ENCODE measurements at regions not wholly inside any gene's neighbourhood (a gene's known extent, or its start where the extent isn't known, plus 50 kb on each side); places are given as distances from the start of the nearest gene placed in this dataset.

DNA sequence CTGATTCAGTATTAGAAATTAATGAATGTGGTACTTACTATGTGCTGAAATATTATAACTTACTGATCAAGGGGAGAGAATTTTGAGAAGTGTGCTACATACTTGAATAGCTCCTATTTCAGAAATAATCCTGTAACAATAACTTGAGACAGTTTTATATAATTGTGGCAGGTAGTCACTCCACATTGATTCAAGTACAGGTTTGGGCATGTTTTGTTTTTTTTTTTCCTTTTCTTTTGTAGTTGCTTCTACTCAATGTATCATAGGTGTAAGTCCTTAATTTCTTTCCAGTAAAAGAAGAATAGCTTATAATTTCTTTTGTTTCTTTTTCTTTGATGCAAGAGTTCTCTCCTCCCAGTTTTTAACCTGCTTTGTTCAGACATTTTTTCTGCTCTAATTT lies 86.1 kb upstream of the ADGRL2 start:
- TF ChIP-seq, protein P1, sequence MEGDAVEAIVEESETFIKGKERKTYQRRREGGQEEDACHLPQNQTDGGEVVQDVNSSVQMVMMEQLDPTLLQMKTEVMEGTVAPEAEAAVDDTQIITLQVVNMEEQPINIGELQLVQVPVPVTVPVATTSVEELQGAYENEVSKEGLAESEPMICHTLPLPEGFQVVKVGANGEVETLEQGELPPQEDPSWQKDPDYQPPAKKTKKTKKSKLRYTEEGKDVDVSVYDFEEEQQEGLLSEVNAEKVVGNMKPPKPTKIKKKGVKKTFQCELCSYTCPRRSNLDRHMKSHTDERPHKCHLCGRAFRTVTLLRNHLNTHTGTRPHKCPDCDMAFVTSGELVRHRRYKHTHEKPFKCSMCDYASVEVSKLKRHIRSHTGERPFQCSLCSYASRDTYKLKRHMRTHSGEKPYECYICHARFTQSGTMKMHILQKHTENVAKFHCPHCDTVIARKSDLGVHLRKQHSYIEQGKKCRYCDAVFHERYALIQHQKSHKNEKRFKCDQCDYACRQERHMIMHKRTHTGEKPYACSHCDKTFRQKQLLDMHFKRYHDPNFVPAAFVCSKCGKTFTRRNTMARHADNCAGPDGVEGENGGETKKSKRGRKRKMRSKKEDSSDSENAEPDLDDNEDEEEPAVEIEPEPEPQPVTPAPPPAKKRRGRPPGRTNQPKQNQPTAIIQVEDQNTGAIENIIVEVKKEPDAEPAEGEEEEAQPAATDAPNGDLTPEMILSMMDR (IDR thresholded peaks at IDR 0.05): no peak

GRCh38 chr1:81712425-81712824 lies 88.3 kb upstream of the ADGRL2 start:
- Mint-ChIP-seq H3K4me3 (ENCODE audit: unreplicated experiment) (no peak overlapping the region), H3K9me3 (ENCODE audit: unreplicated experiment) (no peaks in the 10 kb centered on the region), H3K36me3 (ENCODE audit: unreplicated experiment) (no peaks in the 10 kb centered on the region), H3K4me1 (ENCODE audit: unreplicated experiment) (peaks cover 11% of the 10 kb centered on the region), H3K27ac (ENCODE audit: unreplicated experiment) (no peak overlapping the region), H3K27me3 (ENCODE audit: unreplicated experiment) (no peaks in the 10 kb centered on the region)
- no peak for DNase-seq (ENCODE audit: extremely low spot score, unreplicated experiment)
- TF ChIP-seq, protein P1 (IDR thresholded peaks at IDR 0.05): no peak

More for the DNA sequence above, 86.1 kb upstream of the ADGRL2 start:
- DNase-seq (ENCODE audit: extremely low spot score, unreplicated experiment): no peak
- H3K27ac Mint-ChIP-seq (ENCODE audit: unreplicated experiment): no peak overlapping the region
- H3K36me3 Mint-ChIP-seq (ENCODE audit: unreplicated experiment): no peaks in the 10 kb centered on the region
- no peaks in the 10 kb centered on the region for H3K27me3 Mint-ChIP-seq (ENCODE audit: unreplicated experiment)
- H3K4me3 Mint-ChIP-seq (ENCODE audit: unreplicated experiment): no peak overlapping the region
- peaks cover 5% of the 10 kb centered on the region for H3K4me1 Mint-ChIP-seq (ENCODE audit: unreplicated experiment)
- no peaks in the 10 kb centered on the region for H3K9me3 Mint-ChIP-seq (ENCODE audit: unreplicated experiment)

DNA sequence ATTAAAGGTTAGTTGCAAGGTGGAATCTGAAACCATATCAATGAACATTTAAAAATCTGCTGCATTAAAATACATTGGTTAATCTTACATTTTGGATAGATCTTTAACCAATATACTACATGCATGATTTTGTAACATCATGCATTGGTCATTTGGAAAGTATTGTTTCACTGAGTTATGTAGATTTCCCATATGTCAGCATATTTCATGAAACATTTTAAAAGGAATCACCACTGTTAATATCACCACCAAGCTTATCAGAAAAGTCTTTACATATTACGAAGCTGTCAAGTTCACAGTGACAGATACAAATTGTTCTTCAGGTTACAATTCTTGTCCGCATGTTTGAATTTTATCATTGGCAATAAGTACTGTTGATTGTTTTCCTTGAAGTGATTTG lies 89.9 kb upstream of the ADGRL2 start:
- H3K4me1 Mint-ChIP-seq (ENCODE audit: unreplicated experiment): peaks cover 19% of the 10 kb centered on the region

DNA sequence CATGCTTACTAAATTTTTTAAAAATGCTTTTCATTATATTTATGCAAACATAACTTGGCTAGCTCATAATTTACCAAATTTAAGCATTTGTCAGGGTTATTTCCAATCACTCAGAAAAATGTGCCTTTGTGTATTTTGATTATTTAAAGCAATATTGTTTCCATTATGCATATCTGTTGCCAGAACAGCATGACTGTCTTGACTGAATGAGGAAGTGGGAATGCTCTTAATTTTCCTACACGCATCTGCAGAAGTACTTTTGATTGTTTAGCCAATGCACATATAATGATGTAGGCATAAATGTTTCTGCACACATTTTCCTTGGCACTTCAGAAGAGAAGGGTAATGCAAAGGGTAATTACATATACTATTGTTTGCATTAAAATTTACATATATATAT lies 92.5 kb upstream of the ADGRL2 start:
- DNase-seq (ENCODE audit: extremely low spot score, unreplicated experiment): no peak
- H3K9me3 Mint-ChIP-seq (ENCODE audit: unreplicated experiment): no peaks in the 10 kb centered on the region
- no peaks in the 10 kb centered on the region for H3K36me3 Mint-ChIP-seq (ENCODE audit: unreplicated experiment)
- peaks cover 33% of the 10 kb centered on the region for H3K4me1 Mint-ChIP-seq (ENCODE audit: unreplicated experiment)
- TF ChIP-seq, protein P1 (IDR thresholded peaks at IDR 0.05): no peak
- no peaks in the 10 kb centered on the region for H3K27me3 Mint-ChIP-seq (ENCODE audit: unreplicated experiment)
- H3K27ac Mint-ChIP-seq (ENCODE audit: unreplicated experiment): no peak overlapping the region
- no peak overlapping the region for H3K4me3 Mint-ChIP-seq (ENCODE audit: unreplicated experiment)

More for the DNA sequence above, 89.9 kb upstream of the ADGRL2 start:
- H3K9me3 Mint-ChIP-seq (ENCODE audit: unreplicated experiment): no peaks in the 10 kb centered on the region
- no peak for DNase-seq (ENCODE audit: extremely low spot score, unreplicated experiment)
- TF ChIP-seq, protein P1 (IDR thresholded peaks at IDR 0.05): no peak
- H3K27ac Mint-ChIP-seq (ENCODE audit: unreplicated experiment): no peak overlapping the region
- H3K36me3 Mint-ChIP-seq (ENCODE audit: unreplicated experiment): no peaks in the 10 kb centered on the region
- H3K27me3 Mint-ChIP-seq (ENCODE audit: unreplicated experiment): no peaks in the 10 kb centered on the region
- H3K4me3 Mint-ChIP-seq (ENCODE audit: unreplicated experiment): no peak overlapping the region

- Mint-ChIP-seq H3K9me3 (ENCODE audit: unreplicated experiment) (no peaks in the 10 kb centered on the region), H3K27me3 (ENCODE audit: unreplicated experiment) (no peaks in the 10 kb centered on the region), H3K4me1 (ENCODE audit: unreplicated experiment) (peaks cover 47% of the 10 kb centered on the region), H3K27ac (ENCODE audit: unreplicated experiment) (no peak overlapping the region), H3K4me3 (ENCODE audit: unreplicated experiment) (no peak overlapping the region), H3K36me3 (ENCODE audit: unreplicated experiment) (no peaks in the 10 kb centered on the region)
- TF ChIP-seq, protein P1 (IDR thresholded peaks at IDR 0.05): no peak
- no peak for DNase-seq (ENCODE audit: extremely low spot score, unreplicated experiment)
These were observed 93.9 kb upstream of the ADGRL2 start for GRCh38 chr1:81706650-81707435.
